ENCODE measurements at regions not wholly inside any gene's neighbourhood (a gene's known extent, or its start where the extent isn't known, plus 50 kb on each side); places are given as distances from the start of the nearest gene placed in this dataset.

GRCh38 chr13:37433086-37433485 lies 165.5 kb downstream of the POSTN start:
- Histone ChIP-seq H3K9me3 (ENCODE audit: control insufficient read depth, insufficient read depth, low read length) (no peaks in the 10 kb centered on the region), H3K27me3 (ENCODE audit: control insufficient read depth, insufficient read depth, low read length) (no peaks in the 10 kb centered on the region), H3K27ac (ENCODE audit: low read depth, low read length) (no peak overlapping the region), H3K4me3 (ENCODE audit: low read depth, low read length) (no peak overlapping the region)
- TF ChIP-seq CTCF (IDR thresholded peaks at IDR 0.05; ENCODE audit: low read depth, low read length): no peak
- ChIA-PET POLR2A (no interaction called here), CTCF (no interaction called here)
- no peak for DNase-seq (ENCODE audit: low read depth, low spot score)

GRCh38 chr13:37429976-37430375 lies 168.6 kb downstream of the POSTN start:
- CTCF ChIA-PET: interaction anchor here (2.1 kb wide), 1 partner anchor 11 kb away, joined by 6 read pairs; no protein-coding TSS in a partner anchor
- H3K27ac ChIP-seq (ENCODE audit: low read depth, low read length): no peak overlapping the region
- no peak overlapping the region for H3K4me3 ChIP-seq (ENCODE audit: low read depth, low read length)

GRCh38 chr13:37427843-37428494 lies 170.6 kb downstream of the POSTN start:
- Histone ChIP-seq H3K4me3 (ENCODE audit: low read depth, low read length) (no peak overlapping the region), H3K27me3 (ENCODE audit: control insufficient read depth, insufficient read depth, low read length) (no peaks in the 10 kb centered on the region), H3K9me3 (ENCODE audit: control insufficient read depth, insufficient read depth, low read length) (no peaks in the 10 kb centered on the region), H3K27ac (ENCODE audit: low read depth, low read length) (no peak overlapping the region)
- ChIA-PET CTCF (no interaction called here), POLR2A (no interaction called here)
- no peak for DNase-seq (ENCODE audit: low read depth, low spot score)
- no peak for TF ChIP-seq CTCF (IDR thresholded peaks at IDR 0.05; ENCODE audit: low read depth, low read length)

More at GRCh38 chr13:37429976-37430375, 168.6 kb downstream of the POSTN start:
- TF ChIP-seq CTCF (IDR thresholded peaks at IDR 0.05; ENCODE audit: low read depth, low read length): no peak
- DNase-seq (ENCODE audit: low read depth, low spot score): peak; percentile 83
- POLR2A ChIA-PET: interaction anchor here (0.6 to 0.8 kb wide), 3 partner anchors 11 to 184 kb away, joined by 3 to 4 read pairs (median 3); no protein-coding TSS in a partner anchor
- Histone ChIP-seq H3K27me3 (ENCODE audit: control insufficient read depth, insufficient read depth, low read length) (no peaks in the 10 kb centered on the region), H3K9me3 (ENCODE audit: control insufficient read depth, insufficient read depth, low read length) (no peaks in the 10 kb centered on the region)

GRCh38 chr13:37418490-37418889 lies 180.1 kb downstream of the POSTN start:
- ChIA-PET POLR2A (interaction anchor here (1.0 kb wide), 1 partner anchor 11 kb away, joined by 3 read pairs; no protein-coding TSS in a partner anchor), CTCF (interaction anchor here (1.7 to 1.8 kb wide), 2 partner anchors 12 to 184 kb away, joined by 6 to 9 read pairs; no protein-coding TSS in a partner anchor)

More at GRCh38 chr13:37418490-37418889, 180.1 kb downstream of the POSTN start:
- no peaks in the 10 kb centered on the region for H3K27me3 ChIP-seq (ENCODE audit: control insufficient read depth, insufficient read depth, low read length)
- H3K9me3 ChIP-seq (ENCODE audit: control insufficient read depth, insufficient read depth, low read length): no peaks in the 10 kb centered on the region
- peak overlapping the region; percentile 58 for H3K27ac ChIP-seq (ENCODE audit: low read depth, low read length)
- DNase-seq (ENCODE audit: low read depth, low spot score): peak; percentile 33
- TF ChIP-seq CTCF (IDR thresholded peaks at IDR 0.05; ENCODE audit: low read depth, low read length): no peak
- no peak overlapping the region for H3K4me3 ChIP-seq (ENCODE audit: low read depth, low read length)
